Mesenchymal stem cell (in vitro differentiated cells and primary cell): ENCODE measurements at regions not wholly inside any gene's neighbourhood (a gene's known extent, or its start where the extent isn't known, plus 50 kb on each side); places are given as distances from the start of the nearest gene placed in this dataset.

ENCODE experiments used
- DNase-seq: peaks from one replicate; pipeline ENCODE4 v3.0.0-alpha.2; 2013
- H2AFZ ChIP-seq: one replicate; pipeline ENCODE4 v1.6.1; 2013; ENCODE audit warnings: low read depth, mild to moderate bottlenecking, control low read depth, inconsistent platforms, low read length, moderate library complexity
- H2AK5ac ChIP-seq: 2 replicates; pipeline ENCODE4 v1.6.1; 2013; ENCODE audit warnings: low read length, moderate library complexity, mild to moderate bottlenecking, inconsistent platforms; ENCODE audit not compliant: severe bottlenecking
- H2BK120ac ChIP-seq: one replicate; pipeline ENCODE4 v1.6.1; 2013; ENCODE audit warnings: low read depth, mild to moderate bottlenecking, inconsistent platforms, low read length, moderate library complexity
- H2BK12ac ChIP-seq, 2 experiments: one replicate each; pipeline ENCODE4 v1.6.1; 2013; ENCODE audit warnings: inconsistent platforms in 2 of 2, low read length in 2 of 2, mild to moderate bottlenecking in 2 of 2, moderate library complexity in 2 of 2, control low read depth in 1 of 2
- H2BK15ac ChIP-seq: one replicate; pipeline ENCODE4 v1.6.1; 2013; ENCODE audit warnings: mild to moderate bottlenecking, low read depth, inconsistent platforms; ENCODE audit not compliant: poor library complexity, severe bottlenecking
- H2BK5ac ChIP-seq: 2 replicates; pipeline ENCODE4 v1.6.1; 2013; ENCODE audit warnings: low read depth, mild to moderate bottlenecking, low read length, control low read depth, inconsistent platforms; ENCODE audit not compliant: poor library complexity, severe bottlenecking
- H3K14ac ChIP-seq, 2 experiments: one replicate each; pipeline ENCODE4 v1.6.1; 2013; ENCODE audit warnings: inconsistent platforms in 2 of 2, low read length in 2 of 2, control low read depth in 1 of 2, mild to moderate bottlenecking in 1 of 2, moderate library complexity in 1 of 2
- H3K18ac ChIP-seq, 2 experiments: one replicate each; pipeline ENCODE4 v1.6.1; 2013; ENCODE audit warnings: inconsistent platforms in 2 of 2, low read length in 2 of 2, control low read depth in 1 of 2, low read depth in 1 of 2, mild to moderate bottlenecking in 1 of 2
- H3K23ac ChIP-seq, 2 experiments: one replicate each; pipeline ENCODE4 v1.6.1; 2013; ENCODE audit warnings: inconsistent platforms in 2 of 2, low read length in 2 of 2, mild to moderate bottlenecking in 2 of 2, moderate library complexity in 2 of 2, control low read depth in 1 of 2
- H3K27ac ChIP-seq: 2 replicates; pipeline ENCODE4 v1.5.1; 2013; ENCODE audit warnings: mild to moderate bottlenecking, moderate library complexity, low read length, control low read depth, inconsistent platforms; ENCODE audit not compliant: poor library complexity, severe bottlenecking
- H3K27me3 ChIP-seq, 2 experiments: 2 replicates each; pipeline versions ENCODE4 v1.6.1 to v1.7.0; 2013; ENCODE audit warnings: low read length in 2 of 2, mild to moderate bottlenecking in 2 of 2, moderate library complexity in 2 of 2, control low read depth in 1 of 2, inconsistent platforms in 1 of 2; ENCODE audit not compliant: control insufficient read depth in 1 of 2, insufficient read depth in 1 of 2
- H3K36me3 ChIP-seq, 2 experiments: 2 replicates each; pipeline versions ENCODE4 v1.6.1 to v1.7.0; 2013; ENCODE audit warnings: low read length in 2 of 2, control low read depth in 1 of 2, inconsistent platforms in 1 of 2, low read depth in 1 of 2, mild to moderate bottlenecking in 1 of 2; ENCODE audit not compliant: insufficient read depth in 2 of 2, control insufficient read depth in 1 of 2
- H3K4ac ChIP-seq, 2 experiments: one replicate each; pipeline ENCODE4 v1.6.1; 2013; ENCODE audit warnings: inconsistent platforms in 2 of 2, low read length in 2 of 2, mild to moderate bottlenecking in 2 of 2, moderate library complexity in 2 of 2, control low read depth in 1 of 2, low read depth in 1 of 2
- H3K4me1 ChIP-seq: 2 replicates; pipeline ENCODE4 v1.6.1; 2013; ENCODE audit warnings: low read depth, low read length, control low read depth; ENCODE audit not compliant: control insufficient read depth, insufficient read depth
- H3K4me2 ChIP-seq: 2 replicates; pipeline ENCODE4 v1.6.1; 2013; ENCODE audit warnings: low read length, mild to moderate bottlenecking, inconsistent platforms; ENCODE audit not compliant: poor library complexity, severe bottlenecking
- H3K4me3 ChIP-seq, 2 experiments: 2 replicates each; pipeline versions ENCODE4 v1.5.1 to v1.7.0; 2013; ENCODE audit warnings: low read length in 2 of 2, mild to moderate bottlenecking in 2 of 2, control low read depth in 1 of 2, low read depth in 1 of 2; ENCODE audit not compliant: insufficient read depth in 1 of 2
- H3K79me1 ChIP-seq: replicated peaks from 2 replicates; pipeline ENCODE4 v1.6.1; 2013; ENCODE audit warnings: mild to moderate bottlenecking, control low read depth, low read length, inconsistent platforms; ENCODE audit not compliant: poor library complexity, severe bottlenecking
- H3K9ac ChIP-seq: 2 replicates; pipeline ENCODE4 v1.7.0; 2013; ENCODE audit warnings: mild to moderate bottlenecking, low read length, moderate library complexity
- H3K9me3 ChIP-seq: 2 replicates; pipeline ENCODE4 v1.7.0; 2013; ENCODE audit warnings: mild to moderate bottlenecking, low read length; ENCODE audit not compliant: control insufficient read depth
- H4K8ac ChIP-seq: one replicate; pipeline ENCODE4 v1.6.1; 2013; ENCODE audit warnings: inconsistent platforms, mild to moderate bottlenecking, low read length, moderate library complexity
- H4K91ac ChIP-seq: one replicate; pipeline ENCODE4 v1.6.1; 2013; ENCODE audit warnings: mild to moderate bottlenecking, low read length, inconsistent platforms
- WGBS: methylation state at CpG from one replicate; pipeline ENCODE4 v1.1.7; 2013; ENCODE audit warnings: mixed read lengths; 5-methylcytosine and 5-hydroxymethylcytosine counted together

GRCh38 chr2:16136461-16137035, 196.2 kb downstream of the MYCN start:
- Histone ChIP-seq H3K14ac (no peak overlapping the region), H3K4me2 (no peak overlapping the region), H3K9me3 (no peaks in the 10 kb centered on the region), H2AFZ (no peak overlapping the region), H3K79me1 (no peaks in the 10 kb centered on the region), H2AK5ac (no peak overlapping the region), H3K4me1 (no peaks in the 10 kb centered on the region), H3K18ac (no peak overlapping the region), H4K91ac (no peak overlapping the region), H3K9ac (no peak overlapping the region), H3K4me3 (no peak overlapping the region), H3K23ac (no peak overlapping the region), H3K36me3 (no peaks in the 10 kb centered on the region), H2BK12ac (no peak overlapping the region), H3K27me3 (no peaks in the 10 kb centered on the region), H3K4ac (no peak overlapping the region), H2BK15ac (no peak overlapping the region), H2BK5ac (no peak overlapping the region), H3K27ac (no peak overlapping the region), H2BK120ac (no peak overlapping the region), H4K8ac (no peak overlapping the region)
- WGBS: 85% methylated on average over 2 of the region's 3 CpGs
- no peak for DNase-seq

- H3K27me3 ChIP-seq: no peaks in the 10 kb centered on the region
- no peak overlapping the region for H2BK120ac ChIP-seq
- 13% methylated on average over 1 of the region's 1 CpG for WGBS
- H2BK5ac ChIP-seq: no peak overlapping the region
- no peak overlapping the region for H3K23ac ChIP-seq
- no peak overlapping the region for H3K4ac ChIP-seq
- no peak overlapping the region for H3K9ac ChIP-seq
- H4K8ac ChIP-seq: no peak overlapping the region
- H3K36me3 ChIP-seq: no peaks in the 10 kb centered on the region
- no peak overlapping the region for H2BK15ac ChIP-seq
- H3K4me1 ChIP-seq: no peaks in the 10 kb centered on the region
- H3K27ac ChIP-seq: no peak overlapping the region
- H3K4me3 ChIP-seq: no peak overlapping the region
- H2AK5ac ChIP-seq: no peak overlapping the region
- H3K9me3 ChIP-seq: no peaks in the 10 kb centered on the region
- H3K18ac ChIP-seq: no peak overlapping the region
- H2BK12ac ChIP-seq: no peak overlapping the region
- no peak overlapping the region for H3K4me2 ChIP-seq
- no peak for DNase-seq
- H4K91ac ChIP-seq: no peak overlapping the region
- no peaks in the 10 kb centered on the region for H3K79me1 ChIP-seq
- H2AFZ ChIP-seq: no peak overlapping the region
- H3K14ac ChIP-seq: no peak overlapping the region
These were observed 195.6 kb downstream of the MYCN start for GRCh38 chr2:16135913-16136310.

- no peak overlapping the region for H2BK120ac ChIP-seq
- H4K91ac ChIP-seq: no peak overlapping the region
- H2BK5ac ChIP-seq: no peak overlapping the region
- H3K4ac ChIP-seq: no peak overlapping the region
- no peak overlapping the region for H3K4me2 ChIP-seq
- no peak overlapping the region for H3K4me3 ChIP-seq
- no peaks in the 10 kb centered on the region for H3K4me1 ChIP-seq
- H3K14ac ChIP-seq: no peak overlapping the region
- H3K27me3 ChIP-seq: no peaks in the 10 kb centered on the region
- no peak overlapping the region for H2AFZ ChIP-seq
- no peaks in the 10 kb centered on the region for H3K79me1 ChIP-seq
- H2BK12ac ChIP-seq: no peak overlapping the region
- no peak overlapping the region for H2AK5ac ChIP-seq
- no peak overlapping the region for H2BK15ac ChIP-seq
- H3K9me3 ChIP-seq: no peaks in the 10 kb centered on the region
- H3K27ac ChIP-seq: no peak overlapping the region
- H3K9ac ChIP-seq: no peak overlapping the region
- H3K36me3 ChIP-seq: no peaks in the 10 kb centered on the region
- no peak overlapping the region for H3K18ac ChIP-seq
- H3K23ac ChIP-seq: no peak overlapping the region
- H4K8ac ChIP-seq: no peak overlapping the region
- DNase-seq: no peak
These were observed 195.0 kb downstream of the MYCN start for GRCh38 chr2:16135196-16135912.

GRCh38 chr2:16134436-16135165, 194.3 kb downstream of the MYCN start:
- Histone ChIP-seq H3K18ac (no peak overlapping the region), H3K4me2 (no peak overlapping the region), H2BK15ac (no peak overlapping the region), H3K36me3 (no peaks in the 10 kb centered on the region), H3K4me3 (no peak overlapping the region), H2AFZ (no peak overlapping the region), H2BK5ac (no peak overlapping the region), H3K14ac (no peak overlapping the region), H4K8ac (no peak overlapping the region), H3K4me1 (no peaks in the 10 kb centered on the region), H2BK12ac (no peak overlapping the region), H2BK120ac (no peak overlapping the region), H3K23ac (no peak overlapping the region), H4K91ac (no peak overlapping the region), H3K9me3 (no peaks in the 10 kb centered on the region), H3K4ac (no peak overlapping the region), H3K27ac (no peak overlapping the region), H2AK5ac (no peak overlapping the region), H3K9ac (no peak overlapping the region), H3K79me1 (no peaks in the 10 kb centered on the region), H3K27me3 (no peaks in the 10 kb centered on the region)
- no peak for DNase-seq
- 77% methylated on average over 9 of the region's 9 CpGs for WGBS
